ENCODE measurements at regions not wholly inside any gene's neighbourhood (a gene's known extent, or its start where the extent isn't known, plus 50 kb on each side); places are given as distances from the start of the nearest gene placed in this dataset.

GRCh38 chr3:55405436-55405835 is 81.7 kb downstream of the WNT5A start:
- Histone ChIP-seq H3K79me2 (ENCODE audit: insufficient read depth, low read length) (no peaks in the 10 kb centered on the region), H4K20me1 (ENCODE audit: insufficient read depth, low read length) (no peaks in the 10 kb centered on the region), H2AFZ (ENCODE audit: low read length) (no peak overlapping the region), H3K27ac (ENCODE audit: low read depth, low read length, poor library complexity, severe bottlenecking) (no peak overlapping the region), H3K4me3 (ENCODE audit: low read depth, low read length, poor library complexity, severe bottlenecking) (no peak overlapping the region), H3K4me1 (ENCODE audit: insufficient read depth, low read length, severe bottlenecking) (no peaks in the 10 kb centered on the region), H3K9ac (ENCODE audit: low read length) (no peak overlapping the region), H3K9me2 (ENCODE audit: low read depth, low read length) (no peaks in the 10 kb centered on the region), H3K4me2 (ENCODE audit: low read length) (no peak overlapping the region), H3F3A (ENCODE audit: insufficient read depth, low read length) (no peaks in the 10 kb centered on the region), H3K36me3 (ENCODE audit: insufficient read depth, low read length) (no peaks in the 10 kb centered on the region), H3K9me3 (ENCODE audit: low read length) (no peaks in the 10 kb centered on the region), H3K27me3 (ENCODE audit: insufficient read depth, low read length) (no peaks in the 10 kb centered on the region)
- TF ChIP-seq, protein P1, sequence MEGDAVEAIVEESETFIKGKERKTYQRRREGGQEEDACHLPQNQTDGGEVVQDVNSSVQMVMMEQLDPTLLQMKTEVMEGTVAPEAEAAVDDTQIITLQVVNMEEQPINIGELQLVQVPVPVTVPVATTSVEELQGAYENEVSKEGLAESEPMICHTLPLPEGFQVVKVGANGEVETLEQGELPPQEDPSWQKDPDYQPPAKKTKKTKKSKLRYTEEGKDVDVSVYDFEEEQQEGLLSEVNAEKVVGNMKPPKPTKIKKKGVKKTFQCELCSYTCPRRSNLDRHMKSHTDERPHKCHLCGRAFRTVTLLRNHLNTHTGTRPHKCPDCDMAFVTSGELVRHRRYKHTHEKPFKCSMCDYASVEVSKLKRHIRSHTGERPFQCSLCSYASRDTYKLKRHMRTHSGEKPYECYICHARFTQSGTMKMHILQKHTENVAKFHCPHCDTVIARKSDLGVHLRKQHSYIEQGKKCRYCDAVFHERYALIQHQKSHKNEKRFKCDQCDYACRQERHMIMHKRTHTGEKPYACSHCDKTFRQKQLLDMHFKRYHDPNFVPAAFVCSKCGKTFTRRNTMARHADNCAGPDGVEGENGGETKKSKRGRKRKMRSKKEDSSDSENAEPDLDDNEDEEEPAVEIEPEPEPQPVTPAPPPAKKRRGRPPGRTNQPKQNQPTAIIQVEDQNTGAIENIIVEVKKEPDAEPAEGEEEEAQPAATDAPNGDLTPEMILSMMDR (IDR thresholded peaks at IDR 0.05; ENCODE audit: low read length), result peak; percentile 33; the same call in 1 of the 2 replicates
- TF ChIP-seq EZH2 (IDR thresholded peaks at IDR 0.05; ENCODE audit: borderline replicate concordance, low read length), result no peak

DNA sequence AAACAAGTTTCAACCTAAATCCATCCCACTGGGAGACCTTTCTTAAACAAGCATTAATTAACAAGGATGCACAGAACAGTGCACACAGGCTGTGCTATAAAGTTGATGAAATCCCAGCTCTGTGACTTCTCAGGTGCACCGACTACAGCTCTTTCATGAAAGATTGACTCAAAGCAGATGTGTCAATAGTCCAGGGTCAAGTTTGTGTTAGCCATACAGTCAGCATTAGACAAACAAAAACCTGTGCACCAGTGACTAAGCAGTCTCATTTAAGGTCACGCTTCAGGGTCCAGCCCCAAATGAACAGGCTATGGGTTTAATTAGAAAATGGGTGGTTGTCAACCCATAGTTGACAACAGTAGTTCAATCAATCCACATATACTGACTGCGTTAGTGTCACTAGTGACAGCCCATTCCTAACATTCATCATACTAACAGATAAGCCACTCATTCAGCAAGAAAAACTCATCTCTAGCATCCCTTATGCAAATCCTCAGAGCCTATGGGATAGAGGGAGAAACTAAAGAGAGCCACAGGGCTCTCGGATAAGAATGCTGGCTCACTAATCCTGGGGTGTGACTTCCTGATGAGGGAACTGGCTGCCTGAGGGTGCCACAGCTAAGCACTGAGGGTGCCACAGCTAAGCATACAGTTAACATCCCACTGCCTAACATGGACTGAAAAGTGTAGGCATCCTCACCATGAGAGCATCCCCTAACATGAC is 84.1 kb downstream of the WNT5A start:
- no peaks in the 10 kb centered on the region for H3F3A ChIP-seq (ENCODE audit: insufficient read depth, low read length)
- H3K9ac ChIP-seq (ENCODE audit: low read length), result no peak overlapping the region
- H3K4me3 ChIP-seq (ENCODE audit: low read depth, low read length, poor library complexity, severe bottlenecking), result no peak overlapping the region
- H3K9me2 ChIP-seq (ENCODE audit: low read depth, low read length), result no peaks in the 10 kb centered on the region
- H3K36me3 ChIP-seq (ENCODE audit: insufficient read depth, low read length), result no peaks in the 10 kb centered on the region
- no peak overlapping the region for H3K4me2 ChIP-seq (ENCODE audit: low read length)
- H3K4me1 ChIP-seq (ENCODE audit: insufficient read depth, low read length, severe bottlenecking), result no peaks in the 10 kb centered on the region
- no peaks in the 10 kb centered on the region for H3K79me2 ChIP-seq (ENCODE audit: insufficient read depth, low read length)
- no peaks in the 10 kb centered on the region for H3K27me3 ChIP-seq (ENCODE audit: insufficient read depth, low read length)
- H4K20me1 ChIP-seq (ENCODE audit: insufficient read depth, low read length), result no peaks in the 10 kb centered on the region
- H3K9me3 ChIP-seq (ENCODE audit: low read length), result no peaks in the 10 kb centered on the region
- no peak overlapping the region for H3K27ac ChIP-seq (ENCODE audit: low read depth, low read length, poor library complexity, severe bottlenecking)
- TF ChIP-seq, protein P1 (IDR thresholded peaks at IDR 0.05; ENCODE audit: low read length), result no peak
- TF ChIP-seq EZH2 (IDR thresholded peaks at IDR 0.05; ENCODE audit: borderline replicate concordance, low read length), result no peak
- no peak overlapping the region for H2AFZ ChIP-seq (ENCODE audit: low read length)

DNA sequence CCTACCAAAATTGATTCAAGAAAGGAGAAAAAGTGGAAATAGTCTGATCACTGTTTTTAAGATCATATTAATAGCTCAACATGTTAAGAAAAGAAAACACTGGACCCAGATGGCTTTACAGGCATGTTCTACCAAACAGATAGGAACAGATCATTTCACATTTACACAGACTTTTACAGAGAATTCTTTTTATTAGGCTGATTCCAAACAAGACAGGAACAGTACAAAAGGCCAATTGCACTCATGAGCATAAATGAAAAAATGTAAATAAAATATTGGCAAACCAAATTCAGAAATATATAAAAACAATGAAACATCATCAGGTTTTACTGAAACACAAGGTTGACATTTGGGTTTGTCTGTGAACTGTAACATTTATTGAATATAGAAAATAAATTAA is 106.5 kb downstream of the WNT5A start:
- Histone ChIP-seq H4K20me1 (ENCODE audit: insufficient read depth, low read length) (no peaks in the 10 kb centered on the region), H2AFZ (ENCODE audit: low read length) (no peak overlapping the region), H3K4me2 (ENCODE audit: low read length) (no peak overlapping the region), H3F3A (ENCODE audit: insufficient read depth, low read length) (no peaks in the 10 kb centered on the region), H3K9ac (ENCODE audit: low read length) (no peak overlapping the region), H3K4me3 (ENCODE audit: low read depth, low read length, poor library complexity, severe bottlenecking) (no peak overlapping the region), H3K79me2 (ENCODE audit: insufficient read depth, low read length) (no peaks in the 10 kb centered on the region), H3K9me2 (ENCODE audit: low read depth, low read length) (no peaks in the 10 kb centered on the region), H3K9me3 (ENCODE audit: low read length) (no peaks in the 10 kb centered on the region), H3K4me1 (ENCODE audit: insufficient read depth, low read length, severe bottlenecking) (no peaks in the 10 kb centered on the region), H3K36me3 (ENCODE audit: insufficient read depth, low read length) (no peaks in the 10 kb centered on the region), H3K27ac (ENCODE audit: low read depth, low read length, poor library complexity, severe bottlenecking) (no peak overlapping the region), H3K27me3 (ENCODE audit: insufficient read depth, low read length) (no peaks in the 10 kb centered on the region)
- TF ChIP-seq EZH2 (IDR thresholded peaks at IDR 0.05; ENCODE audit: borderline replicate concordance, low read length), result no peak
- TF ChIP-seq, protein P1 (IDR thresholded peaks at IDR 0.05; ENCODE audit: low read length), result no peak

Data from OCI-LY1 (cell line).